Activated T-helper 2 cell treated with anti-CD3 and anti-CD28 coated beads, Interferon-gamma antibody, Interleukin-2, Interleukin-4, amounts not matched to agents 10 μg/mL and 5 μg/mL and 100 μg/mL, durations not matched to agents 14 hours and 24 hours and 36 hours (primary cell): ENCODE measurements at regions not wholly inside any gene's neighbourhood (a gene's known extent, or its start where the extent isn't known, plus 50 kb on each side); places are given as distances from the start of the nearest gene placed in this dataset.

Experiments
- DNase-seq: peaks from one replicate; pipeline ENCODE4 v3.0.0; 2021; ENCODE audit warnings: low spot score
- H3K27ac Mint-ChIP-seq: one replicate; pipeline ENCODE4 v1.8.0; 2021; ENCODE audit warnings: mixed read lengths
- H3K27me3 Mint-ChIP-seq: one replicate; pipeline ENCODE4 v1.8.0; 2021; ENCODE audit warnings: low read depth, mixed read lengths
- H3K36me3 Mint-ChIP-seq: one replicate; pipeline ENCODE4 v1.8.0; 2021; ENCODE audit warnings: low read depth, mixed read lengths
- H3K4me1 Mint-ChIP-seq: one replicate; pipeline ENCODE4 v1.8.0; 2021; ENCODE audit warnings: low read depth, mixed read lengths
- H3K4me3 Mint-ChIP-seq: one replicate; pipeline ENCODE4 v1.8.0; 2021; ENCODE audit warnings: low read depth, mild to moderate bottlenecking, moderate library complexity, mixed read lengths
- H3K9me3 Mint-ChIP-seq: one replicate; pipeline ENCODE4 v1.8.0; 2021; ENCODE audit warnings: mixed read lengths
- intact Hi-C: fragments of 100-400 bp; cut with micrococcal nuclease; formaldehyde crosslinking; loops from one replicate; pipeline ENCODE4 v1.15.1; 2023

DNA sequence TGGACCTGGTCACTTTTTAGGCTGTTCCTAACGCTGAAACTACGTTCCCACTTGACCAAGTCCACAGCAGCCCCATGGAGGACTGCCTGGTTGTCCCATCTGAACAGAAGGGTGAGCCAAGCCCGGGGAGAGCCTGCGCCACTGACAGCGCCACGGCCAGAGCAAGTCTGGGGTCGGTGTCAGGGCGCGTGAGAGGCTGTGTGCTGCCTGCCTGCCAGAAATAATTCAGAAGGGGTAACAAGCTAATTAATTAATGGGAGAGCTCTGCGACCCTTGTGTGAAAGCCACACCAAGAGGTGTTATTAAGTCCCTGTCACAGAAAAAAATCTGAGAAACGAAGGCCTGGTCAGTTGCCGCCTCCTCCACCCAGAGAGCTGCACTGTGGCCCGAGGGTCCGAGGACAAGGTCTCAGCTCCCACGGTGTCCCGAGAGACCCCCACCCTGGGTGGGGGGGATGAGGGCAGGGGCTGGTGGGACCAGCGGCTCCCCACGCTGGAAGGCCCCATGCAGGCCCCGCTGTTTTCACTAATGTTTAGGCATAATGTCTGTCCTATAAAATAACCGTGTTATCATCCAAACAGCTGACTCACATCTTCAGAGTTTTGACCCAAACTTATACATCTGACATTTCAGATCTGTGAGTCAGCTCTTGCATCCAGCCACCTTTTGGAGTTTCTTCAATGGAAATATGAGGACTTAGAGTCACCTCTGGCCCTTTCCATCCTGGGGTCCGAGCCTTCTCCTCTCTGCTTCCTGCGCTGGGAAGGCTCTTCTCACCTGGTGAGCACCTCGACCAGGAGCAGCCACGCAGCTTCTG is 58.5 kb downstream of the DLL1 start:
- Mint-ChIP-seq H3K9me3 (no peaks in the 10 kb centered on the region), H3K36me3 (no peaks in the 10 kb centered on the region), H3K4me1 (no peaks in the 10 kb centered on the region), H3K27ac (no peak overlapping the region), H3K4me3 (no peak overlapping the region), H3K27me3 (no peaks in the 10 kb centered on the region)
- DNase-seq = no peak
- intact Hi-C loops = no loop called here

DNA sequence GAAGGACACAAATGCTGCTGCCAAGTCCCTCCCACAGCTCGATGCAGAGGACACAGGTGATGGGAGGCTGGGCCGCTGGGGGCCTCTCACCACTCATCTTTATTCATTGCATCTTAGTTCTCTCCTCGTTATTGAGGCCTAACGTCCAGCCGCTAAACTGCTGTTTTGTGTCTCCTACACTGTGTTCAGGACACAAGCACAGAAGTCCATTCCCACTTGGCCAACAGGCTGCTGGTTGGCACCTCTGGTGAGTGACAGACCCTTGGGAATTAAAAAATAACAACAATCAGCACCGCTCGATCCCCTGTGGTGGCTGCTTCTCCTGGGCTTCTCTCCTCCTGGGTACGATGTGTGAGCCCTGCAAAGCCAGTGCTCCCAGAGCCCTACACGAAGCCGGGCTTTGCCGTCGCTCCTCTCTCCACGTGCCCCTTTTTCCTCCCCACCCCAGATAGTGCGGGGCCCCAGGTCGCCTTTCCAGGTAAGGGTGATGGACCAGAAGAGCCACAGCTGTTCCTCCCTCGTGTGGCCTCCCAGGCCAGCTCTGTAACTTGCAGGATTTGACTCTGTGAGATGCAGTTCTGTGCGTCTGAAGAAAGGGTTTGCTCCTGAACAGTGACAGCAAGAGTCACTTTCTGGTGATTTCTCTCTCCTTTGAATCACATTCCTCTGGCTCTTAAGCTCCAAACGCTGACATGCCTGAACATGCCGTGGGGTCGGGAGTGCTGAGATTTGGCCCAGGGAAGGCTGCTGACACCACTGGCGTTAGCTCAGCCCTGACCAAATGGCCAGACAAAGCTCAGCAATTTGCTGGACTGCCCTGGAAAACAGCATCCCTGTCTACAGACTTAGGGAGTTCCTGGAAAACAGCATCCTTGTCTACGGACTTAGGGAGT is 59.3 kb downstream of the DLL1 start:
- H3K9me3 Mint-ChIP-seq = no peaks in the 10 kb centered on the region

DNA sequence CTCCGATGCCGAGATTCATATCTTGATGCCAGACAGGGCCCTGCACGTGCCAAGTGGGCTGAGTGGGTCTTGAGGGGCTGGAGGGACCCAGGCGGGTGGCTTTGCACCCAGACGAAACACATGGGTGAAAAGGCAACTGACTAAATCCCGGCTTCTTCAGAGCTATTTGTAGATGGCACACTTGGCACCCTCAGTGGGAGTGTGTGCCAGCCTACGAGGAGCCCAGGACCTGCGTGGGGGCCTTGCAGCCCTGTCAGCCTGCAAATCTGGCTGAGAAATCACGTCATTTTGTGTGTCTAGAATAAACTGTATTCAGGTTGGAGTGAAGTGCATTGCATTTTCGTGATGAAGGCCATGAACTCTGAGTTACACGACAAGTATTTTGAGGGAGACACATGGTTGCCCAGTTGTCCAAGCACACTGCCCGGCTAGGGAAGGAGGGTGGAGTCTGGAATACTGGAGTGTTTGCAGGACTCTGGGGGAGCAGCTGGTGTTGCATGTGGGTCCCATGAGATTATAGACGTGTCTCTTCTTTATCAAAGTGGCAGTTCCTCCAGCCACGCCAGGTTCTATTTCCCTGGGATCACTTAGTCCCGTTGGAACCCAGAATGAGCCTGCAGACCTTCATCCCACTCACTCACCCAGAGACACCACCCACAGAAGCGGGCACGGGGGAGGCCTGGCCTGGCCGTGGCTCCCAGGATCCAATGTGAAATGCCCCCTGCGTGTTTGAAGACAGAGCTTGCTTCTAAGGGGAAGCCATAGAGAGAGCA is 60.2 kb downstream of the DLL1 start:
- no peak for DNase-seq
- H3K9me3 Mint-ChIP-seq = no peaks in the 10 kb centered on the region
- intact Hi-C loops = no loop called here
- H3K27ac Mint-ChIP-seq = no peak overlapping the region
- H3K36me3 Mint-ChIP-seq = no peaks in the 10 kb centered on the region
- no peaks in the 10 kb centered on the region for H3K4me1 Mint-ChIP-seq
- H3K4me3 Mint-ChIP-seq = no peak overlapping the region
- no peaks in the 10 kb centered on the region for H3K27me3 Mint-ChIP-seq

More for the DNA sequence above, 59.3 kb downstream of the DLL1 start:
- intact Hi-C loops = no loop called here
- Mint-ChIP-seq H3K36me3 (no peaks in the 10 kb centered on the region), H3K27ac (no peak overlapping the region), H3K4me1 (no peaks in the 10 kb centered on the region), H3K27me3 (no peaks in the 10 kb centered on the region), H3K4me3 (no peak overlapping the region)
- no peak for DNase-seq

DNA sequence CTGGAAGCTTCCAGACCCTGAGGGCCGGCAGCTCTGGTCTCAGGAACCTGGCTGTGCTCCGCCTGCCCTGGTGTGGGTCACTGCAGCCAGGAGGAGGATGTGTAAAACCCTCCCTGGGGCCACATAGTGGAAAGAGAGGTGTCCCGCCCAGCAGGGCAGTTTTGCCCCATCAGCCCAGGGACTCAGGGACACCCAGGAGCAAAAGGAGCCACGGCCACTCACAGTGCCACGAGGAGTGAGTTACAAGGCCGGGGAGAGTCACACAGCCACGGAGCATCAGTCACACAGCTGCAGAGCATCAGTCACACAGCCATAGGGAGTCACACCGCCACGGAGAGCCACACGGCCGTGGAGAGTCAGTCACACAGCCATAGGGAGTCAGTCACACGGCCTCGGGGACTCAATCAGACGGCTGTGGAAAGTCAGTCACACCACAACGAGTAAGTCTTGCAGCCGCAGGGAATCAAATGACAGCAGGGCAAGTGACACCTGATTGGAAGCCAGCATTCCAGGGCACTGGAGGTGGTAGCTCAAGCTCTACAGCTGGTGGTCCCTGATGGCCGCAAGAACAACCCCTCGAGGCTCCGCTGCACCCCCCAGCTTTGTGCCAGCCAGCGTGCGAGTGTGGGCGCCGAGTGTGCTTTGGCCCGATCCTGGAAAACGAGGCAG is 60.9 kb downstream of the DLL1 start:
- intact Hi-C loops = no loop called here
- Mint-ChIP-seq H3K4me3 (no peak overlapping the region), H3K36me3 (no peaks in the 10 kb centered on the region), H3K27ac (no peak overlapping the region), H3K9me3 (no peaks in the 10 kb centered on the region), H3K4me1 (no peaks in the 10 kb centered on the region), H3K27me3 (no peaks in the 10 kb centered on the region)
- no peak for DNase-seq

DNA sequence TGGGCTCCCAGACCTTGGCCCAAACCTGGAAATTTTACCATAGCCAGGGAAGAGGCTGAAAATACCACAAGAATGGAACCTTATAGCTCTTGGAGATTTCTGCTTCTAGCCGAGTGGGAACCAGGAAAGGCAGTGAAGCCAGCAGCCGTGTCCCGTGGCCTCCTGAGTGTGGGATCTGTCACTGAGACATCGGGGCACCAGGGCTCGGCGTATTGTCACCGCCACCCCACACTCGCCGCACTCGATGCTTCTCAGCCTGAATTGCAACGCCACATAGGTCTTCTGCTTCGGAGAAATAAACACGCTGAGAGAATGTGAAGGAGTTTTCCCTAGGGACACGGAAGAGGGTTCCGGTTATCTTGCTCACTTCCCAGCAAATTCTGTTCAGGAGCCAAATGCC is 61.5 kb downstream of the DLL1 start:
- DNase-seq = no peak
- Mint-ChIP-seq H3K36me3 (no peaks in the 10 kb centered on the region), H3K27ac (no peak overlapping the region), H3K9me3 (no peaks in the 10 kb centered on the region), H3K4me3 (no peak overlapping the region), H3K27me3 (no peaks in the 10 kb centered on the region), H3K4me1 (no peaks in the 10 kb centered on the region)
- intact Hi-C loops = no loop called here

DNA sequence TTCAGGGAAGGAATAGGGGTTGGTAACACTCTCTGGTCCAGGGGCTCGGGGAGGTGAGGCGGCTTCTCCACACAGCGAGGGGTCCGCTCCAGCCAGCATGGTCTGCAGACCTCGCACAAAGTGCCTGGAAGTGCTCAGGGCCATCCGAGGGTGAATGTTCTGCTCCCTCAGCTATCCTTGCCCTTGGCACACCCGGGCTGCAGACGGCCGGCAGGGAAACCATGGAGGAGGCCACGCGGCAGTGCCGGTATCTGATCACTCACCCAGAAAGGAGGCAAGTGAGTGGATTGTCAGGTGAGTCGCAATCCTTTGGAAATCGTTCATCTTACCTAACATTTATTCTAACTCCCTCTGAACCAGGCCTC is 62.0 kb downstream of the DLL1 start:
- H3K9me3 Mint-ChIP-seq = no peaks in the 10 kb centered on the region
- H3K4me3 Mint-ChIP-seq = no peak overlapping the region
- no peaks in the 10 kb centered on the region for H3K36me3 Mint-ChIP-seq
- no peaks in the 10 kb centered on the region for H3K4me1 Mint-ChIP-seq
- no peak overlapping the region for H3K27ac Mint-ChIP-seq
- intact Hi-C loops = no loop called here
- no peak for DNase-seq
- no peaks in the 10 kb centered on the region for H3K27me3 Mint-ChIP-seq

DNA sequence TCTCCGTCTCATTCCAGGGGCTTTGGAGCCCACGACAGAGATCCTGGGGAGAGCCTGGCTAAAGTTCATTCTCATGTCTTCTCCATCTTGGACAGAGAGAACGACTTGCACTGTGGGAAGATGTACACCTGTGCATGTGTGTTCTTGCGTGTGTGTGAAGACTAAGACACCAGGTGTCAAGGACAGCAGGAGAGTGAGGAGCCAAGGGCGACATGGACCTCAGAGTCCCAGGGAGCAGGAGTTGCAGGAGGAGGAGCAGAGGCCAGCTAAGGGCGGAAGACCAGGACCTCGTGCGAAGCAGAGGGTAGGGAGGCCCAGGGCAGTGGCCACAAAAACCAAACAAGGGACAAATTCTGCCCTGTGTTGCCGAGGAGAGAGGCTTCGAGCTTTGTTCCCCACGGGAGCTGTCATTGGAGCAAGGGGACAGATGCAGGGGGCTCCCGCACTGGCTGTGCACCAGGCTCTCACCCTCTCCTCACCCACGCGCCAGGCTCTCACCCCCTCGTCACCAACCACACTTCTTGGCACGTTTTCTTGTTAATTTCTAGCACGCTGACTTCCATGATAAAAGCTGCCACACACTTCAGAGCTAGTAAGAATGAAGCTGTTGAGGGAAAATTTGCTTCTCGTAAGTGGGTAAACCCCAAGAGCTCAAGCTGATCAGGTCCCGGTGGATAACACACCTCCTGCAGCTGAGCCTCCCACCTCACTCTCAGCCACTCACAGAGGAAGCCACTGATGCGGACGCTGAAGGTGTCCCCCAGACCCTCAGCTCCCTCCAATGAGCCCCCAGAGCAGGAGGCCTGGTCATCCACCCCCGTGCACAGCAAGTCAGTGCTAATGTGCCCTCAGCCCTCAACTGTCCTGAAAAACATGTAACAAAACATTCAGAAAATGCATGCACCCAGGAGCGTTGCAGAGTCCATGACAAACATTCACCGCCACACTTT is 62.6 kb downstream of the DLL1 start:
- intact Hi-C loops = no loop called here
- Mint-ChIP-seq H3K27me3 (peaks cover under 1% of the 10 kb centered on the region), H3K9me3 (no peaks in the 10 kb centered on the region), H3K4me1 (no peaks in the 10 kb centered on the region), H3K27ac (no peak overlapping the region), H3K4me3 (no peak overlapping the region), H3K36me3 (no peaks in the 10 kb centered on the region)
- no peak for DNase-seq

DNA sequence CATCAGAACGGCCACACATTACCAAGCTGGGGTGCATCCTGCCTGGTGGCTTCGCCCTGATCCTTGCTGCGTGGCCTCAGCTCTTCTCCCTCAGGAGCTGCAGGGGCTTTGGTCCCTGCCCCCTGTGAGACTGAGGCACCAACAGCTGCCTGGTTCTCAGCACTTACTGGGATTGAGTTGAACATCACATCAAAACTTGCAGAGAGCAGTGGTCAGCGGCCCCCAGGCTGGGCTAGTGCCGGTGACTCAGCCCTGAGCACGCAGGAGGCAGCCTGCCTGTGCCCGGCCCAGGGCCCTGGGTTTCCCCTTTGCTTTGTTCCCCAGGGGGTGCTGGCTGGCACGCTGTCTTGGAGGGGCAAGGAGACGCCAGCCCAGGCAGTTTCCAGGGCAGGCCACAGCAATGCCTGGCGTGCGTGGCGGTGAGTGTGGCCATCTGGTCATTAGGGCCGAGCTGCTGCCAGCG is 63.3 kb downstream of the DLL1 start:
- no peaks in the 10 kb centered on the region for H3K36me3 Mint-ChIP-seq
- no peak overlapping the region for H3K27ac Mint-ChIP-seq
- peaks cover 2% of the 10 kb centered on the region for H3K27me3 Mint-ChIP-seq
- H3K4me1 Mint-ChIP-seq = no peaks in the 10 kb centered on the region
- DNase-seq = no peak
- no peaks in the 10 kb centered on the region for H3K9me3 Mint-ChIP-seq
- intact Hi-C loops = no loop called here
- H3K4me3 Mint-ChIP-seq = no peak overlapping the region

DNA sequence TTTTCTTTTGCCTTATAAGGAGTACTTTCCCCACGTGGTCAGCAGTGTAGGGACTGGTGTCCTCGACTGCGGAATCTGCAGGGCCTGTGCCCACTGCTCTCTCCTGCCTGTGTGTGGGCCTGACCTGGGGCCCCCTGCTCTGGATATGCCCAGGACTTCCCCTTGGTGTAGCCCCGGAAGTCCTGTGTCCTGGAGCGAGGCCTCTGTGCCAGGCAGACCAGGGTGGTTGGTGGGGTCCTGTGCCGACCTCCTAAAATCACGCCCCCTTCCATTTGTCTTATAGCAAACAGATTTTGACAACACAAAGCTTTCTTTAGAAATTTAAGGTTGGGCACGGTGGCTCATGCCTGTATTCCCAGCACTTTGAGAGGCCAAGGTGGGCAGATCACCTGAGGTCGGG is 64.2 kb downstream of the DLL1 start:
- H3K9me3 Mint-ChIP-seq = no peaks in the 10 kb centered on the region
- DNase-seq = no peak

DNA sequence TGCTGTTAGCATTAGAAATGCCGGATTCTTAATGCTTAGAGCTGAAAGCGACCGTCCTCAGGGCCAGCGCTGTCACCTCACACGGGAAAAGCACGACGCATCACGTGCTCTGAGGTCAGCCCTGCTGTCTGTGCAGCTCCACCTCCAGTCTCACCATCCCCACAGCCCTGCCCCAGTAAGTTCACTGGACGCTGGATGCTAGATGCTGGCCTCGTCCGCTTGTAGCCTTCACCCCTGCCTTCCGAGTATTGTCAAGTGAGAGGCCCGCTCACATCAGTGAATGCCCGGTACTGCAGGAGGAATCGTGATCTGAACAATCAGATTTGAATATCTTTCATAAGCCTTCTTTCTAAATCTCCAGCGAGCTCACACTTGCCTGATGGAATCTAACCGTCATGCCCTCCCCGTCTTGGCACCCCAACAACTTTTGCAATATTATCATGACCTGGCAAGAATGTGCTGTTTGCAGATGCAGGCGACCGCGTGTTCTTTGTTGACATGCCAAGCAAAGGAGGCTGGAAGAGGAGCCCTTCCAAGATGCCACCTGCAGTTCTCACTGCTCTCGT is 64.9 kb downstream of the DLL1 start:
- Mint-ChIP-seq H3K27ac (no peak overlapping the region), H3K4me3 (no peak overlapping the region), H3K9me3 (no peaks in the 10 kb centered on the region), H3K27me3 (peaks cover 2% of the 10 kb centered on the region), H3K4me1 (no peaks in the 10 kb centered on the region), H3K36me3 (no peaks in the 10 kb centered on the region)
- DNase-seq = no peak
- intact Hi-C loops = no loop called here

More for the DNA sequence above, 64.2 kb downstream of the DLL1 start:
- H3K36me3 Mint-ChIP-seq = no peaks in the 10 kb centered on the region
- peaks cover 2% of the 10 kb centered on the region for H3K27me3 Mint-ChIP-seq
- H3K4me1 Mint-ChIP-seq = no peaks in the 10 kb centered on the region
- no peak overlapping the region for H3K4me3 Mint-ChIP-seq
- no peak overlapping the region for H3K27ac Mint-ChIP-seq
- intact Hi-C loops = no loop called here
